Endothelial cell of umbilical vein (primary cell): ENCODE measurements at regions not wholly inside any gene's neighbourhood (a gene's known extent, or its start where the extent isn't known, plus 50 kb on each side); places are given as distances from the start of the nearest gene placed in this dataset.

Experiments used
- BruUV-seq: library from RNA; stranded (reverse); fragments of 400-500 nt; replicated peaks from 2 replicates; lab custom pipeline; 2021; lab: Mats Ljungman, UMichigan
- CTCF ChIA-PET: fragments of 300-600, 350-600 bp; sonication (Branson Sonifier 250); formaldehyde crosslinking; loops from one replicate; lab custom pipeline; 2021; ENCODE audit warnings: antibody characterized with exemption, inconsistent platforms; lab: Charles Lee
- POLR2A ChIA-PET: fragments of 300-600, 350-600 bp; sonication (Branson Sonifier 250); formaldehyde crosslinking; loops from one replicate; lab custom pipeline; 2021; ENCODE audit warnings: antibody characterized with exemption, inconsistent platforms; lab: Charles Lee
- DNase-seq: peaks from one replicate; pipeline ENCODE4 v3.0.0-alpha.2; 2011; ENCODE audit warnings: low read depth, low spot score
- FAIRE-seq: peaks from 2 replicates; lab custom pipeline; 2011; peaks lifted over from hg19 to GRCh38; lab: Jason Lieb, UNC
- H2AFZ ChIP-seq: 2 replicates; pipeline ENCODE4 v1.6.0; 2012; ENCODE audit warnings: low read depth, low read length, control low read depth, inconsistent platforms
- H3K27ac ChIP-seq: 2 replicates; pipeline ENCODE4 v1.5.1; 2011; ENCODE audit warnings: low read depth, mild to moderate bottlenecking, control low read depth, low read length, moderate library complexity; ENCODE audit not compliant: insufficient read depth
- H3K27me3 ChIP-seq, 2 experiments: 2 replicates each; pipeline versions ENCODE4 v1.6.0 to v1.6.1; 2011; ENCODE audit warnings: low read length in 2 of 2, mixed read lengths in 1 of 2; ENCODE audit not compliant: control insufficient read depth in 2 of 2, insufficient read depth in 2 of 2
- H3K36me3 ChIP-seq, 2 experiments: 2 replicates in 1 of 2; 3 replicates in 1 of 2; pipeline ENCODE4 v1.5.1; 2011; ENCODE audit warnings: low read length in 2 of 2, mild to moderate bottlenecking in 1 of 2, moderate library complexity in 1 of 2; ENCODE audit not compliant: control insufficient read depth in 2 of 2, insufficient read depth in 2 of 2; ENCODE audit errors: extremely low read depth in 1 of 2
- H3K4me1 ChIP-seq: 3 replicates; pipeline ENCODE4 v1.5.1; 2011; ENCODE audit warnings: mild to moderate bottlenecking, low read length; ENCODE audit not compliant: control insufficient read depth, insufficient read depth; ENCODE audit errors: extremely low read depth
- H3K4me2 ChIP-seq: 2 replicates; pipeline ENCODE4 v1.6.1; 2011; ENCODE audit warnings: low read length, control low read depth, mixed read lengths; ENCODE audit not compliant: insufficient read depth
- H3K4me3 ChIP-seq, 3 experiments: fragments of 200-600 bp in 1 of 3; sonication (generic), shearing (Covaris generic) in 1 of 3; replicated peaks in 1 of 3; 2 replicates each; pipeline ENCODE4 v1.5.1; 2011 to 2016; ENCODE audit warnings: control low read depth in 3 of 3, low read length in 3 of 3, mild to moderate bottlenecking in 2 of 3, inconsistent platforms in 1 of 3, low read depth in 1 of 3, moderate library complexity in 1 of 3; ENCODE audit not compliant: insufficient read depth in 1 of 3
- H3K79me2 ChIP-seq: 2 replicates; pipeline ENCODE4 v1.6.0; 2012; ENCODE audit warnings: low read length, inconsistent platforms; ENCODE audit not compliant: control insufficient read depth, insufficient read depth
- H3K9ac ChIP-seq: replicated peaks from 2 replicates; pipeline ENCODE3; 2011; ENCODE audit warnings: low read length, control low read depth; ENCODE audit not compliant: insufficient read depth; ENCODE audit errors: extremely low read depth
- H3K9me1 ChIP-seq: replicated peaks from 3 replicates; pipeline ENCODE4 v1.6.0; 2011; ENCODE audit warnings: mild to moderate bottlenecking, low read length; ENCODE audit not compliant: control insufficient read depth, insufficient read depth; ENCODE audit errors: extremely low read depth
- H3K9me3 ChIP-seq: replicated peaks from 2 replicates; pipeline ENCODE4 v1.5.1; 2012; ENCODE audit warnings: low read length, inconsistent platforms; ENCODE audit not compliant: control insufficient read depth, insufficient read depth
- H4K20me1 ChIP-seq: replicated peaks from 2 replicates; pipeline ENCODE3; 2011; ENCODE audit warnings: mild to moderate bottlenecking, low read length; ENCODE audit not compliant: control insufficient read depth, insufficient read depth; ENCODE audit errors: extremely low read depth
- CTCF ChIP-seq, 2 donors: IDR thresholded peaks; 1 replicate in 1 of 2; 2 replicates in 1 of 2; pipeline ENCODE4 v1.5.1; 2011; ENCODE audit warnings: low read length in 2 of 2, mild to moderate bottlenecking in 2 of 2, moderate library complexity in 2 of 2, control low read depth in 1 of 2, inconsistent platforms in 1 of 2, low read depth in 1 of 2; ENCODE audit not compliant: insufficient read depth in 1 of 2; ENCODE audit errors: extremely low read depth in 1 of 2
- EZH2 ChIP-seq: IDR thresholded peaks from 2 replicates; pipeline ENCODE4 v1.6.1; 2012; ENCODE audit warnings: borderline replicate concordance, low read depth, mild to moderate bottlenecking, moderate library complexity, low read length, inconsistent platforms; ENCODE audit not compliant: severe bottlenecking
- FOS ChIP-seq: IDR thresholded peaks from 2 replicates; pipeline ENCODE4 v1.6.1; 2011; ENCODE audit warnings: mild to moderate bottlenecking, low read length, moderate library complexity, borderline replicate concordance; ENCODE audit not compliant: insufficient read depth
- GATA2 ChIP-seq: IDR thresholded peaks from 2 replicates; pipeline ENCODE4 v1.7.0; 2011; ENCODE audit warnings: low read depth, mild to moderate bottlenecking, moderate library complexity, mixed read lengths, low read length; ENCODE audit not compliant: insufficient read length, insufficient read depth
- JUN ChIP-seq: IDR thresholded peaks from 2 replicates; pipeline ENCODE4 v1.6.1; 2011; ENCODE audit warnings: borderline replicate concordance, low read depth; ENCODE audit not compliant: insufficient read length, insufficient read depth
- MYC ChIP-seq: IDR thresholded peaks from one replicate; pipeline ENCODE4 v1.6.1; 2011; ENCODE audit warnings: mild to moderate bottlenecking, low read depth, low read length
- POLR2A ChIP-seq: IDR thresholded peaks from 2 replicates; pipeline ENCODE4 v1.6.1; 2012; ENCODE audit warnings: low read depth, mild to moderate bottlenecking, control low read depth, low read length
- POLR2AphosphoS5 ChIP-seq: IDR thresholded peaks from 2 replicates; pipeline ENCODE4 v1.6.1; 2012; ENCODE audit warnings: low read depth, mild to moderate bottlenecking, control low read depth, low read length, moderate library complexity; ENCODE audit not compliant: insufficient read depth
- dilution Hi-C: fragments of 300-500 bp; cut with MboI; formaldehyde crosslinking; loops from one replicate; pipeline ENCODE4 v1.15.0; 2019; ENCODE audit warnings: low sequenced_read_pairs; ENCODE audit not compliant: extremely low pct_ligation_motif_present
- intact Hi-C: fragments of 100-400 bp; cut with micrococcal nuclease; formaldehyde crosslinking; loops from one replicate; pipeline ENCODE4 v1.10.0; 2022
- TF ChIP-seq, protein P1 (sequence below): IDR thresholded peaks from 2 replicates; pipeline ENCODE4 v1.6.1; 2011; ENCODE audit not compliant: insufficient read depth, insufficient read length

- no TSS peak for BruUV-seq
- ChIA-PET CTCF (no interaction called here), POLR2A (no interaction called here)
- DNase-seq: no peak
- intact Hi-C loops (no loop called here), dilution Hi-C loops (no loop called here)
- TF ChIP-seq POLR2AphosphoS5: no peak
- TF ChIP-seq MYC: no peak
- no peak for TF ChIP-seq GATA2
- TF ChIP-seq, protein P1, sequence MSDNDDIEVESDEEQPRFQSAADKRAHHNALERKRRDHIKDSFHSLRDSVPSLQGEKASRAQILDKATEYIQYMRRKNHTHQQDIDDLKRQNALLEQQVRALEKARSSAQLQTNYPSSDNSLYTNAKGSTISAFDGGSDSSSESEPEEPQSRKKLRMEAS: no peak
- TF ChIP-seq POLR2A: no peak
- no peak for TF ChIP-seq CTCF (IDR thresholded peaks at IDR 0.05; ENCODE audit: extremely low read depth in 1 of 2, insufficient read depth in 1 of 2, low read depth in 1 of 2, low read length in 2 of 2)
- TF ChIP-seq FOS: no peak
- TF ChIP-seq JUN: no peak
- no peak for TF ChIP-seq EZH2
- no peak for FAIRE-seq
- Histone ChIP-seq H2AFZ (no peak overlapping the region), H3K9me1 (no peaks in the 10 kb centered on the region), H3K27ac (no peak overlapping the region), H3K36me3 (no peaks in the 10 kb centered on the region), H3K79me2 (no peaks in the 10 kb centered on the region), H4K20me1 (no peaks in the 10 kb centered on the region), H3K4me3 (no peak overlapping the region), H3K4me2 (no peak overlapping the region), H3K27me3 (no peaks in the 10 kb centered on the region), H3K4me1 (no peaks in the 10 kb centered on the region), H3K9me3 (no peaks in the 10 kb centered on the region), H3K9ac (no peak overlapping the region)
Measured at GRCh38 chr16:14351647-14352046, 278.4 kb downstream of the PARN start.
